Stimulated activated memory B cell treated with anti-CD40 and anti-IgM and Interleukin-4, amounts not matched to agents 10 μg/mL and 1 μg/mL and 100 μg/mL, for 72 hours (primary cell): ENCODE measurements at regions not wholly inside any gene's neighbourhood (a gene's known extent, or its start where the extent isn't known, plus 50 kb on each side); places are given as distances from the start of the nearest gene placed in this dataset.

Source experiments
- ATAC-seq: fragments of 150-1000 bp; cut with Tn5 transposase; 2 replicates; pipeline ENCODE4 v1.10.0; 2021
- H3K27ac Mint-ChIP-seq: one replicate; pipeline ENCODE4 v1.8.0; 2022; ENCODE audit warnings: mild to moderate bottlenecking, mixed read lengths
- H3K27me3 Mint-ChIP-seq: one replicate; pipeline ENCODE4 v1.8.0; 2022; ENCODE audit warnings: mixed read lengths
- H3K36me3 Mint-ChIP-seq: one replicate; pipeline ENCODE4 v1.8.0; 2022; ENCODE audit warnings: mixed read lengths
- H3K4me1 Mint-ChIP-seq: one replicate; pipeline ENCODE4 v1.8.0; 2022; ENCODE audit warnings: mixed read lengths
- H3K4me3 Mint-ChIP-seq: one replicate; pipeline ENCODE4 v1.8.0; 2022; ENCODE audit warnings: mild to moderate bottlenecking, moderate library complexity, mixed read lengths
- H3K9me3 Mint-ChIP-seq: one replicate; pipeline ENCODE4 v1.8.0; 2022; ENCODE audit warnings: mixed read lengths

GRCh38 chr5:37991301-37992299 is 151.8 kb upstream of the GDNF start:
- Mint-ChIP-seq H3K4me1 (no peaks in the 10 kb centered on the region), H3K9me3 (peaks cover 6% of the 10 kb centered on the region), H3K4me3 (no peak overlapping the region), H3K27me3 (no peaks in the 10 kb centered on the region), H3K27ac (no peak overlapping the region), H3K36me3 (no peaks in the 10 kb centered on the region)
- ATAC-seq: peak; percentile 12

GRCh38 chr5:37989884-37990283 is 150.0 kb upstream of the GDNF start:
- no peak overlapping the region for H3K27ac Mint-ChIP-seq
- ATAC-seq: no peak
- peaks cover 6% of the 10 kb centered on the region for H3K9me3 Mint-ChIP-seq
- H3K36me3 Mint-ChIP-seq: no peaks in the 10 kb centered on the region
- no peaks in the 10 kb centered on the region for H3K4me1 Mint-ChIP-seq
- H3K4me3 Mint-ChIP-seq: no peak overlapping the region
- no peaks in the 10 kb centered on the region for H3K27me3 Mint-ChIP-seq

- H3K4me1 Mint-ChIP-seq: no peaks in the 10 kb centered on the region
- no peak for ATAC-seq
- H3K36me3 Mint-ChIP-seq: no peaks in the 10 kb centered on the region
- no peak overlapping the region for H3K27ac Mint-ChIP-seq
- no peak overlapping the region for H3K4me3 Mint-ChIP-seq
- no peaks in the 10 kb centered on the region for H3K27me3 Mint-ChIP-seq
- peaks cover 6% of the 10 kb centered on the region for H3K9me3 Mint-ChIP-seq
Measured at GRCh38 chr5:37988454-37989046, 148.7 kb upstream of the GDNF start.

- no peak overlapping the region for H3K27ac Mint-ChIP-seq
- ATAC-seq: no peak
- no peaks in the 10 kb centered on the region for H3K27me3 Mint-ChIP-seq
- H3K4me3 Mint-ChIP-seq: no peak overlapping the region
- H3K9me3 Mint-ChIP-seq: peaks cover 3% of the 10 kb centered on the region
- H3K4me1 Mint-ChIP-seq: no peaks in the 10 kb centered on the region
- no peaks in the 10 kb centered on the region for H3K36me3 Mint-ChIP-seq
Measured at GRCh38 chr5:37984300-37984699, 144.5 kb upstream of the GDNF start.

GRCh38 chr5:37983463-37983862 is 143.6 kb upstream of the GDNF start:
- Mint-ChIP-seq H3K4me3 (no peak overlapping the region), H3K27ac (no peak overlapping the region), H3K36me3 (no peaks in the 10 kb centered on the region), H3K9me3 (peaks cover 3% of the 10 kb centered on the region), H3K4me1 (no peaks in the 10 kb centered on the region), H3K27me3 (no peaks in the 10 kb centered on the region)
- ATAC-seq: no peak

GRCh38 chr5:37979559-37979958 is 139.7 kb upstream of the GDNF start:
- no peaks in the 10 kb centered on the region for H3K27me3 Mint-ChIP-seq
- no peaks in the 10 kb centered on the region for H3K4me1 Mint-ChIP-seq
- peaks cover 8% of the 10 kb centered on the region for H3K9me3 Mint-ChIP-seq
- ATAC-seq: no peak
- no peak overlapping the region for H3K27ac Mint-ChIP-seq
- no peak overlapping the region for H3K4me3 Mint-ChIP-seq
- no peaks in the 10 kb centered on the region for H3K36me3 Mint-ChIP-seq

GRCh38 chr5:37975531-37975930 is 135.7 kb upstream of the GDNF start:
- Mint-ChIP-seq H3K4me1 (no peaks in the 10 kb centered on the region), H3K27ac (no peak overlapping the region), H3K27me3 (no peaks in the 10 kb centered on the region), H3K36me3 (no peaks in the 10 kb centered on the region), H3K9me3 (peaks cover 4% of the 10 kb centered on the region), H3K4me3 (no peak overlapping the region)
- ATAC-seq: no peak

GRCh38 chr5:37971483-37972024 is 131.7 kb upstream of the GDNF start:
- Mint-ChIP-seq H3K9me3 (peaks cover 5% of the 10 kb centered on the region), H3K27ac (no peak overlapping the region), H3K36me3 (no peaks in the 10 kb centered on the region), H3K27me3 (no peaks in the 10 kb centered on the region), H3K4me1 (no peaks in the 10 kb centered on the region), H3K4me3 (no peak overlapping the region)
- ATAC-seq: no peak

- H3K27ac Mint-ChIP-seq: no peak overlapping the region
- peaks cover 3% of the 10 kb centered on the region for H3K9me3 Mint-ChIP-seq
- H3K4me3 Mint-ChIP-seq: no peak overlapping the region
- H3K4me1 Mint-ChIP-seq: no peaks in the 10 kb centered on the region
- no peaks in the 10 kb centered on the region for H3K27me3 Mint-ChIP-seq
- ATAC-seq: no peak
- no peaks in the 10 kb centered on the region for H3K36me3 Mint-ChIP-seq
Measured at GRCh38 chr5:37966871-37967270, 127.0 kb upstream of the GDNF start.

- Mint-ChIP-seq H3K27me3 (no peaks in the 10 kb centered on the region), H3K27ac (no peak overlapping the region), H3K4me1 (no peaks in the 10 kb centered on the region), H3K9me3 (peaks cover 3% of the 10 kb centered on the region), H3K36me3 (no peaks in the 10 kb centered on the region), H3K4me3 (no peak overlapping the region)
- no peak for ATAC-seq
Measured at GRCh38 chr5:37966291-37966690, 126.5 kb upstream of the GDNF start.

- H3K4me1 Mint-ChIP-seq: no peaks in the 10 kb centered on the region
- H3K9me3 Mint-ChIP-seq: peaks cover 19% of the 10 kb centered on the region
- no peaks in the 10 kb centered on the region for H3K27me3 Mint-ChIP-seq
- no peak for ATAC-seq
- H3K27ac Mint-ChIP-seq: no peak overlapping the region
- no peaks in the 10 kb centered on the region for H3K36me3 Mint-ChIP-seq
- no peak overlapping the region for H3K4me3 Mint-ChIP-seq
Measured at GRCh38 chr5:37962389-37962788, 122.5 kb upstream of the GDNF start.

- no peak for ATAC-seq
- Mint-ChIP-seq H3K4me3 (no peak overlapping the region), H3K27me3 (no peaks in the 10 kb centered on the region), H3K9me3 (peaks cover 19% of the 10 kb centered on the region), H3K27ac (no peak overlapping the region), H3K4me1 (no peaks in the 10 kb centered on the region), H3K36me3 (no peaks in the 10 kb centered on the region)
Measured at GRCh38 chr5:37957218-37957617, 117.4 kb upstream of the GDNF start.

GRCh38 chr5:37955748-37956147 is 115.9 kb upstream of the GDNF start:
- ATAC-seq: no peak
- Mint-ChIP-seq H3K27ac (no peak overlapping the region), H3K27me3 (no peaks in the 10 kb centered on the region), H3K36me3 (no peaks in the 10 kb centered on the region), H3K4me3 (no peak overlapping the region), H3K9me3 (peaks cover 19% of the 10 kb centered on the region), H3K4me1 (no peaks in the 10 kb centered on the region)

- no peaks in the 10 kb centered on the region for H3K27me3 Mint-ChIP-seq
- no peak overlapping the region for H3K4me3 Mint-ChIP-seq
- no peak for ATAC-seq
- H3K9me3 Mint-ChIP-seq: peaks cover 15% of the 10 kb centered on the region
- no peak overlapping the region for H3K27ac Mint-ChIP-seq
- no peaks in the 10 kb centered on the region for H3K36me3 Mint-ChIP-seq
- no peaks in the 10 kb centered on the region for H3K4me1 Mint-ChIP-seq
Measured at GRCh38 chr5:37954561-37954960, 114.7 kb upstream of the GDNF start.

- peaks cover 6% of the 10 kb centered on the region for H3K9me3 Mint-ChIP-seq
- H3K36me3 Mint-ChIP-seq: no peaks in the 10 kb centered on the region
- no peak for ATAC-seq
- no peak overlapping the region for H3K4me3 Mint-ChIP-seq
- no peaks in the 10 kb centered on the region for H3K4me1 Mint-ChIP-seq
- H3K27ac Mint-ChIP-seq: no peak overlapping the region
- H3K27me3 Mint-ChIP-seq: no peaks in the 10 kb centered on the region
Measured at GRCh38 chr5:37951946-37952721, 112.3 kb upstream of the GDNF start.
